GM19328 (cell line): ENCODE measurements at regions not wholly inside any gene's neighbourhood (a gene's known extent, or its start where the extent isn't known, plus 50 kb on each side); places are given as distances from the start of the nearest gene placed in this dataset.

Source experiments
- ATAC-seq: cut with Tn5 transposase; IDR thresholded peaks from one replicate; pipeline ENCODE4 v1.9.1; 2021; ENCODE audit warnings: mild to moderate bottlenecking, moderate library complexity; ENCODE audit not compliant: unreplicated experiment

GRCh38 chr20:7601431-7601830 lies 338.8 kb downstream of the HAO1 start:
- no peak for ATAC-seq

- no peak for ATAC-seq
Measured at GRCh38 chr20:7606941-7607340, 333.3 kb downstream of the HAO1 start.

- ATAC-seq = no peak
Measured at GRCh38 chr20:7608250-7608649, 332.0 kb downstream of the HAO1 start.

- ATAC-seq = no peak
Measured at GRCh38 chr20:7609251-7609650, 331.0 kb downstream of the HAO1 start.

GRCh38 chr20:7610681-7611080 lies 329.6 kb downstream of the HAO1 start:
- no peak for ATAC-seq

GRCh38 chr20:7617797-7618196 lies 322.5 kb downstream of the HAO1 start:
- ATAC-seq = no peak

GRCh38 chr20:7622399-7622961 lies 317.8 kb downstream of the HAO1 start:
- no peak for ATAC-seq

GRCh38 chr20:7624886-7625285 lies 315.4 kb downstream of the HAO1 start:
- ATAC-seq = no peak

- ATAC-seq = no peak
Measured at GRCh38 chr20:7627734-7628663, 312.3 kb downstream of the HAO1 start.

GRCh38 chr20:7629880-7630279 lies 310.4 kb downstream of the HAO1 start:
- no peak for ATAC-seq

GRCh38 chr20:7637184-7637583 lies 303.1 kb downstream of the HAO1 start:
- no peak for ATAC-seq

GRCh38 chr20:7650086-7650879 lies 290.0 kb downstream of the HAO1 start:
- ATAC-seq = no peak

- no peak for ATAC-seq
Measured at GRCh38 chr20:7654231-7654630, 286.0 kb downstream of the HAO1 start.

GRCh38 chr20:7656687-7657467 lies 283.4 kb downstream of the HAO1 start:
- no peak for ATAC-seq

- no peak for ATAC-seq
Measured at GRCh38 chr20:7657569-7657968, 282.7 kb downstream of the HAO1 start.

- no peak for ATAC-seq
Measured at GRCh38 chr20:7660165-7660564, 280.1 kb downstream of the HAO1 start.

GRCh38 chr20:7665376-7665775 lies 274.9 kb downstream of the HAO1 start:
- ATAC-seq = no peak

GRCh38 chr20:7667194-7667593 lies 273.1 kb downstream of the HAO1 start:
- no peak for ATAC-seq

- ATAC-seq = no peak
Measured at GRCh38 chr20:7672571-7672970, 267.7 kb downstream of the HAO1 start.

GRCh38 chr20:7673841-7674240 lies 266.4 kb downstream of the HAO1 start:
- ATAC-seq = no peak

- ATAC-seq = no peak
Measured at GRCh38 chr20:7682916-7683315, 257.3 kb downstream of the HAO1 start.
